Thyroid gland (tissue), 4 donors: ENCODE measurements at regions not wholly inside any gene's neighbourhood (a gene's known extent, or its start where the extent isn't known, plus 50 kb on each side); places are given as distances from the start of the nearest gene placed in this dataset.
A peak's percentile ranks its signal among the peaks of the same experiment; 100 is the strongest.

Experiments used
- DNase-seq, 2 donors: peaks; one replicate each; pipeline ENCODE4 v3.0.0-alpha.2; 2019
- H3K27ac ChIP-seq, 3 donors: fragments of 200-600 bp; sonication (generic); 1 replicate in 2 of 3; 2 replicates in 1 of 3; pipeline ENCODE4 v1.5.1; 2016 to 2019; ENCODE audit warnings: mild to moderate bottlenecking in 1 of 3, moderate library complexity in 1 of 3
- H3K27me3 ChIP-seq: fragments of 200-600 bp; sonication (generic); one replicate; pipeline ENCODE4 v1.5.1; 2019
- H3K36me3 ChIP-seq, 2 donors: fragments of 200-600 bp; sonication (generic); one replicate each; pipeline ENCODE4 v1.5.1; 2016 to 2019
- H3K4me1 ChIP-seq, 2 donors: fragments of 200-600 bp; sonication (generic); one replicate each; pipeline ENCODE4 v1.5.1; 2017 to 2019
- H3K4me3 ChIP-seq, 3 donors: fragments of 200-600 bp; sonication (generic); replicated peaks in 1 of 3; 1 replicate in 2 of 3; 2 replicates in 1 of 3; pipeline ENCODE4 v1.5.1; 2016; ENCODE audit warnings: mild to moderate bottlenecking in 1 of 3
- H3K9me3 ChIP-seq: fragments of 200-600 bp; sonication (generic); one replicate; pipeline ENCODE4 v1.5.1; 2017
- POLR2A ChIP-seq, 2 donors: fragments of 450-650 bp; IDR thresholded peaks; one replicate each; pipeline ENCODE4 v1.6.1; 2017; ENCODE audit warnings: antibody characterized with exemption in 2 of 2, mild to moderate bottlenecking in 2 of 2, moderate library complexity in 1 of 2
- WGBS, 2 donors: methylation state at CpG; one replicate each; pipeline ENCODE4 v1.1.5; 2017; 5-methylcytosine and 5-hydroxymethylcytosine counted together
- intact Hi-C: fragments of 100-400 bp; cut with DNase I; formaldehyde crosslinking; loops from one replicate; pipeline ENCODE4 v1.15.1; 2023
- TF ChIP-seq, protein P1 (sequence below), 6 experiments: fragments of 200-600 bp in 3 of 6; fragments of 450-650 bp in 3 of 6; sonication (generic) in 3 of 6; IDR thresholded peaks; one replicate each; pipeline ENCODE4 v1.5.1; 2016 to 2019; ENCODE audit warnings: antibody characterized with exemption in 6 of 6, mild to moderate bottlenecking in 2 of 6, inconsistent platforms in 1 of 6, moderate library complexity in 1 of 6

- Histone ChIP-seq H3K4me1 (peaks cover 23 to 30% of the 10 kb centered on the region in 2 donors), H3K4me3 (no peak overlapping the region), H3K27me3 (no peaks in the 10 kb centered on the region), H3K36me3 (no peaks in the 10 kb centered on the region), H3K9me3 (no peaks in the 10 kb centered on the region), H3K27ac (peak overlapping the region; percentile 37 to 72 (median 69))
- intact Hi-C loops, result no loop called here
- DNase-seq, result peak; percentile 55 to 62
- 26 to 31% methylated on average over 11 of the region's 11 CpGs for WGBS, 2 donors
- TF ChIP-seq, protein P1, sequence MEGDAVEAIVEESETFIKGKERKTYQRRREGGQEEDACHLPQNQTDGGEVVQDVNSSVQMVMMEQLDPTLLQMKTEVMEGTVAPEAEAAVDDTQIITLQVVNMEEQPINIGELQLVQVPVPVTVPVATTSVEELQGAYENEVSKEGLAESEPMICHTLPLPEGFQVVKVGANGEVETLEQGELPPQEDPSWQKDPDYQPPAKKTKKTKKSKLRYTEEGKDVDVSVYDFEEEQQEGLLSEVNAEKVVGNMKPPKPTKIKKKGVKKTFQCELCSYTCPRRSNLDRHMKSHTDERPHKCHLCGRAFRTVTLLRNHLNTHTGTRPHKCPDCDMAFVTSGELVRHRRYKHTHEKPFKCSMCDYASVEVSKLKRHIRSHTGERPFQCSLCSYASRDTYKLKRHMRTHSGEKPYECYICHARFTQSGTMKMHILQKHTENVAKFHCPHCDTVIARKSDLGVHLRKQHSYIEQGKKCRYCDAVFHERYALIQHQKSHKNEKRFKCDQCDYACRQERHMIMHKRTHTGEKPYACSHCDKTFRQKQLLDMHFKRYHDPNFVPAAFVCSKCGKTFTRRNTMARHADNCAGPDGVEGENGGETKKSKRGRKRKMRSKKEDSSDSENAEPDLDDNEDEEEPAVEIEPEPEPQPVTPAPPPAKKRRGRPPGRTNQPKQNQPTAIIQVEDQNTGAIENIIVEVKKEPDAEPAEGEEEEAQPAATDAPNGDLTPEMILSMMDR (IDR thresholded peaks at IDR 0.05), result no peak
- no peak for TF ChIP-seq POLR2A (IDR thresholded peaks at IDR 0.05)
These were observed 78.2 kb upstream of the EEF1E1 start for GRCh38 chr6:8180327-8181159.

GRCh38 chr6:8177721-8178120, 75.4 kb upstream of the EEF1E1 start:
- Histone ChIP-seq H3K4me3 (no peak overlapping the region), H3K27me3 (no peaks in the 10 kb centered on the region), H3K9me3 (no peaks in the 10 kb centered on the region), H3K27ac (no peak overlapping the region), H3K36me3 (no peaks in the 10 kb centered on the region), H3K4me1 (peaks cover 16 to 24% of the 10 kb centered on the region in 2 donors)
- intact Hi-C loops, result no loop called here
- no peak for DNase-seq
- WGBS, 2 donors, result 75 to 83% methylated on average over 2 of the region's 2 CpGs
- no peak for TF ChIP-seq POLR2A (IDR thresholded peaks at IDR 0.05)
- TF ChIP-seq, protein P1 (IDR thresholded peaks at IDR 0.05), result no peak

GRCh38 chr6:8175046-8175777, 72.9 kb upstream of the EEF1E1 start:
- H3K27me3 ChIP-seq, result no peaks in the 10 kb centered on the region
- no peak overlapping the region for H3K4me3 ChIP-seq
- H3K36me3 ChIP-seq, result no peaks in the 10 kb centered on the region
- WGBS, 2 donors, result 86 to 87% methylated on average over 3 of the region's 3 CpGs
- H3K4me1 ChIP-seq, result peaks cover 6 to 8% of the 10 kb centered on the region in 2 donors
- no peaks in the 10 kb centered on the region for H3K9me3 ChIP-seq
- no peak for TF ChIP-seq POLR2A (IDR thresholded peaks at IDR 0.05)
- TF ChIP-seq, protein P1 (IDR thresholded peaks at IDR 0.05), result no peak
- no peak overlapping the region for H3K27ac ChIP-seq
- DNase-seq, result no peak
- intact Hi-C loops, result no loop called here

DNA sequence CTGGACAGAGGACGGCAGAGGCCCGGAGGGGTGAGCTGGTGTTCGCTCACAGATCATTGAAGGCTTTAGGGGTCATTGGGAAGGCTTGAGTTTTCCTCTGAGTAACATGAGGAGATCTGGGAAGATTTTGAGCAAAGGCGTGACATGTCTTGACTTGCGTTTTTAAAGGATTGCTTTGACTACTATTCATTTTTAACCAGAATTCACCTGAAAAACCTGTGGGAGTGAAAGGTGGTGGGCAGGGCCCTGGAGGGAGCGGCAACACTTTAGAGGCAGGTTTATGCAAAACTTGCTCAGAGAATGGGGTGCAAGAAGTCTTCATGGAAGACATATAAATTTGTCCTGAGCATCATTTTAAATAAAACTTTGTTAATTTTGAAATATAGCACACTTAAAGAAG, 72.2 kb upstream of the EEF1E1 start:
- no peak for DNase-seq
- Histone ChIP-seq H3K36me3 (no peaks in the 10 kb centered on the region), H3K27ac (no peak overlapping the region), H3K4me1 (peaks cover under 1 to 1% of the 10 kb centered on the region in 2 donors), H3K9me3 (no peaks in the 10 kb centered on the region), H3K4me3 (no peak overlapping the region), H3K27me3 (no peaks in the 10 kb centered on the region)
- 86 to 88% methylated on average over 6 of the region's 6 CpGs for WGBS, 2 donors
- no peak for TF ChIP-seq POLR2A (IDR thresholded peaks at IDR 0.05)
- TF ChIP-seq, protein P1 (IDR thresholded peaks at IDR 0.05), result no peak
- intact Hi-C loops, result no loop called here

DNA sequence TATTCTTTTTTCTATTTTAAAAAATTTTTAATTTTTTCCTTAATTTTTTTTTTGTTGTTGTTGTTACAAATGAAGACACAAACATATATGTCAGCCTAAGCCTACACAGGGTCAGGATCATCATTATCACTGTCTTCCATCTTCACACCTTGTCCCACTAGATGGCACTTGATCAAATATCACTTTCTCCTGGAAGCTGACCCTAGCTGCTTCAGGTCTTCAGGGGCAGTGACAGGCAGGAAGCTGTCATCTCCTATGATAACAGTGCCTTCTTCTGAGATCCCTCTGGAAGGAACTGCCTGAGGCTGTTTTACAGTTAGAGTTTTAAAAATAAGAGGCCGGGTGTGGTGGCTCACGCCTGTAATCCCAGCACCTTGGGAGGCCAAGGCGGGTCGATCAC, 70.2 kb upstream of the EEF1E1 start:
- no peaks in the 10 kb centered on the region for H3K36me3 ChIP-seq
- H3K9me3 ChIP-seq, result no peaks in the 10 kb centered on the region
- no peak for DNase-seq
- H3K4me3 ChIP-seq, result no peak overlapping the region
- no peak overlapping the region for H3K27ac ChIP-seq
- H3K4me1 ChIP-seq, result no peaks in the 10 kb centered on the region
- intact Hi-C loops, result no loop called here
- WGBS, 2 donors, result 94% methylated on average over 4 of the region's 4 CpGs
- TF ChIP-seq POLR2A (IDR thresholded peaks at IDR 0.05), result no peak
- TF ChIP-seq, protein P1 (IDR thresholded peaks at IDR 0.05), result no peak
- no peaks in the 10 kb centered on the region for H3K27me3 ChIP-seq
